H1 (cell line): ENCODE measurements at regions not wholly inside any gene's neighbourhood (a gene's known extent, or its start where the extent isn't known, plus 50 kb on each side); places are given as distances from the start of the nearest gene placed in this dataset.

ENCODE experiments used
- BCL11A ChIP-seq, 2 experiments: IDR thresholded peaks; one replicate each; pipeline ENCODE4 v1.6.1; 2011; ENCODE audit warnings: low read depth in 2 of 2, low read length in 2 of 2, mild to moderate bottlenecking in 2 of 2
- KDM4A ChIP-seq: IDR thresholded peaks from one replicate; pipeline ENCODE4 v1.7.1; 2012; ENCODE audit warnings: low read depth, mild to moderate bottlenecking, moderate library complexity, low read length, inconsistent platforms; ENCODE audit not compliant: severe bottlenecking
- TAF1 ChIP-seq: IDR thresholded peaks from 2 replicates; pipeline ENCODE4 v1.6.1; 2011; ENCODE audit warnings: mild to moderate bottlenecking, low read depth, low read length
- TF ChIP-seq, protein P1 (sequence below): fragments of 300-600 bp; sonication (generic); IDR thresholded peaks from 2 replicates; pipeline ENCODE4 v1.7.1; 2012; ENCODE audit warnings: low read length, moderate library complexity, mild to moderate bottlenecking, inconsistent platforms; ENCODE audit not compliant: insufficient replicate concordance
- TF ChIP-seq, protein P2 (sequence below): IDR thresholded peaks from 2 replicates; pipeline ENCODE4 v1.6.1; 2012; ENCODE audit warnings: low read length, inconsistent platforms
- TF ChIP-seq, protein P3 (sequence below): IDR thresholded peaks from 2 replicates; pipeline ENCODE4 v1.6.1; 2012; ENCODE audit warnings: inconsistent platforms

DNA sequence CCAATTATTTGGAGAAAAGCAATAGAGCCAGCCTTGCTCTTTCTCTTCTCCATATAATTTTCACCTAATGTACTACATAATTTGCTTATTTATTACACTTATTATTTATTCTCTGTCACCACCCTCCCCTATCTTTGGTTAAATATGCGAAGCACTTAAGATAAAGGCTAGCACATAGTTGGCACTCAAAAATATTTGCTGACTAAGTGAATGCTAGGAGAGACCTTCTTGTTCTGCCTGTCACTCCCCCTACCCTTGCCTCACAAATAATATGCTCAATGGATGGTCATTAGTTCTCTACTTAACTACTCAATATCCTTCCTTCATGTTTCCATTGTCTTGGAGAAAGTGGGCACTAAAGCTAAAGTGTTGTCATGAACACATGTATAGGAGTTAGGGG lies 139.7 kb upstream of the ZC3H11B start (continued):
- TF ChIP-seq, protein P1, sequence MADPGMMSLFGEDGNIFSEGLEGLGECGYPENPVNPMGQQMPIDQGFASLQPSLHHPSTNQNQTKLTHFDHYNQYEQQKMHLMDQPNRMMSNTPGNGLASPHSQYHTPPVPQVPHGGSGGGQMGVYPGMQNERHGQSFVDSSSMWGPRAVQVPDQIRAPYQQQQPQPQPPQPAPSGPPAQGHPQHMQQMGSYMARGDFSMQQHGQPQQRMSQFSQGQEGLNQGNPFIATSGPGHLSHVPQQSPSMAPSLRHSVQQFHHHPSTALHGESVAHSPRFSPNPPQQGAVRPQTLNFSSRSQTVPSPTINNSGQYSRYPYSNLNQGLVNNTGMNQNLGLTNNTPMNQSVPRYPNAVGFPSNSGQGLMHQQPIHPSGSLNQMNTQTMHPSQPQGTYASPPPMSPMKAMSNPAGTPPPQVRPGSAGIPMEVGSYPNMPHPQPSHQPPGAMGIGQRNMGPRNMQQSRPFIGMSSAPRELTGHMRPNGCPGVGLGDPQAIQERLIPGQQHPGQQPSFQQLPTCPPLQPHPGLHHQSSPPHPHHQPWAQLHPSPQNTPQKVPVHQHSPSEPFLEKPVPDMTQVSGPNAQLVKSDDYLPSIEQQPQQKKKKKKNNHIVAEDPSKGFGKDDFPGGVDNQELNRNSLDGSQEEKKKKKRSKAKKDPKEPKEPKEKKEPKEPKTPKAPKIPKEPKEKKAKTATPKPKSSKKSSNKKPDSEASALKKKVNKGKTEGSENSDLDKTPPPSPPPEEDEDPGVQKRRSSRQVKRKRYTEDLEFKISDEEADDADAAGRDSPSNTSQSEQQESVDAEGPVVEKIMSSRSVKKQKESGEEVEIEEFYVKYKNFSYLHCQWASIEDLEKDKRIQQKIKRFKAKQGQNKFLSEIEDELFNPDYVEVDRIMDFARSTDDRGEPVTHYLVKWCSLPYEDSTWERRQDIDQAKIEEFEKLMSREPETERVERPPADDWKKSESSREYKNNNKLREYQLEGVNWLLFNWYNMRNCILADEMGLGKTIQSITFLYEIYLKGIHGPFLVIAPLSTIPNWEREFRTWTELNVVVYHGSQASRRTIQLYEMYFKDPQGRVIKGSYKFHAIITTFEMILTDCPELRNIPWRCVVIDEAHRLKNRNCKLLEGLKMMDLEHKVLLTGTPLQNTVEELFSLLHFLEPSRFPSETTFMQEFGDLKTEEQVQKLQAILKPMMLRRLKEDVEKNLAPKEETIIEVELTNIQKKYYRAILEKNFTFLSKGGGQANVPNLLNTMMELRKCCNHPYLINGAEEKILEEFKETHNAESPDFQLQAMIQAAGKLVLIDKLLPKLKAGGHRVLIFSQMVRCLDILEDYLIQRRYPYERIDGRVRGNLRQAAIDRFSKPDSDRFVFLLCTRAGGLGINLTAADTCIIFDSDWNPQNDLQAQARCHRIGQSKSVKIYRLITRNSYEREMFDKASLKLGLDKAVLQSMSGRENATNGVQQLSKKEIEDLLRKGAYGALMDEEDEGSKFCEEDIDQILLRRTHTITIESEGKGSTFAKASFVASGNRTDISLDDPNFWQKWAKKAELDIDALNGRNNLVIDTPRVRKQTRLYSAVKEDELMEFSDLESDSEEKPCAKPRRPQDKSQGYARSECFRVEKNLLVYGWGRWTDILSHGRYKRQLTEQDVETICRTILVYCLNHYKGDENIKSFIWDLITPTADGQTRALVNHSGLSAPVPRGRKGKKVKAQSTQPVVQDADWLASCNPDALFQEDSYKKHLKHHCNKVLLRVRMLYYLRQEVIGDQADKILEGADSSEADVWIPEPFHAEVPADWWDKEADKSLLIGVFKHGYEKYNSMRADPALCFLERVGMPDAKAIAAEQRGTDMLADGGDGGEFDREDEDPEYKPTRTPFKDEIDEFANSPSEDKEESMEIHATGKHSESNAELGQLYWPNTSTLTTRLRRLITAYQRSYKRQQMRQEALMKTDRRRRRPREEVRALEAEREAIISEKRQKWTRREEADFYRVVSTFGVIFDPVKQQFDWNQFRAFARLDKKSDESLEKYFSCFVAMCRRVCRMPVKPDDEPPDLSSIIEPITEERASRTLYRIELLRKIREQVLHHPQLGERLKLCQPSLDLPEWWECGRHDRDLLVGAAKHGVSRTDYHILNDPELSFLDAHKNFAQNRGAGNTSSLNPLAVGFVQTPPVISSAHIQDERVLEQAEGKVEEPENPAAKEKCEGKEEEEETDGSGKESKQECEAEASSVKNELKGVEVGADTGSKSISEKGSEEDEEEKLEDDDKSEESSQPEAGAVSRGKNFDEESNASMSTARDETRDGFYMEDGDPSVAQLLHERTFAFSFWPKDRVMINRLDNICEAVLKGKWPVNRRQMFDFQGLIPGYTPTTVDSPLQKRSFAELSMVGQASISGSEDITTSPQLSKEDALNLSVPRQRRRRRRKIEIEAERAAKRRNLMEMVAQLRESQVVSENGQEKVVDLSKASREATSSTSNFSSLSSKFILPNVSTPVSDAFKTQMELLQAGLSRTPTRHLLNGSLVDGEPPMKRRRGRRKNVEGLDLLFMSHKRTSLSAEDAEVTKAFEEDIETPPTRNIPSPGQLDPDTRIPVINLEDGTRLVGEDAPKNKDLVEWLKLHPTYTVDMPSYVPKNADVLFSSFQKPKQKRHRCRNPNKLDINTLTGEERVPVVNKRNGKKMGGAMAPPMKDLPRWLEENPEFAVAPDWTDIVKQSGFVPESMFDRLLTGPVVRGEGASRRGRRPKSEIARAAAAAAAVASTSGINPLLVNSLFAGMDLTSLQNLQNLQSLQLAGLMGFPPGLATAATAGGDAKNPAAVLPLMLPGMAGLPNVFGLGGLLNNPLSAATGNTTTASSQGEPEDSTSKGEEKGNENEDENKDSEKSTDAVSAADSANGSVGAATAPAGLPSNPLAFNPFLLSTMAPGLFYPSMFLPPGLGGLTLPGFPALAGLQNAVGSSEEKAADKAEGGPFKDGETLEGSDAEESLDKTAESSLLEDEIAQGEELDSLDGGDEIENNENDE = no peak
- TF ChIP-seq KDM4A = no peak
- no peak for TF ChIP-seq TAF1
- TF ChIP-seq, protein P2, sequence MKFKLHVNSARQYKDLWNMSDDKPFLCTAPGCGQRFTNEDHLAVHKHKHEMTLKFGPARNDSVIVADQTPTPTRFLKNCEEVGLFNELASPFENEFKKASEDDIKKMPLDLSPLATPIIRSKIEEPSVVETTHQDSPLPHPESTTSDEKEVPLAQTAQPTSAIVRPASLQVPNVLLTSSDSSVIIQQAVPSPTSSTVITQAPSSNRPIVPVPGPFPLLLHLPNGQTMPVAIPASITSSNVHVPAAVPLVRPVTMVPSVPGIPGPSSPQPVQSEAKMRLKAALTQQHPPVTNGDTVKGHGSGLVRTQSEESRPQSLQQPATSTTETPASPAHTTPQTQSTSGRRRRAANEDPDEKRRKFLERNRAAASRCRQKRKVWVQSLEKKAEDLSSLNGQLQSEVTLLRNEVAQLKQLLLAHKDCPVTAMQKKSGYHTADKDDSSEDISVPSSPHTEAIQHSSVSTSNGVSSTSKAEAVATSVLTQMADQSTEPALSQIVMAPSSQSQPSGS = no peak
- TF ChIP-seq, protein P3, sequence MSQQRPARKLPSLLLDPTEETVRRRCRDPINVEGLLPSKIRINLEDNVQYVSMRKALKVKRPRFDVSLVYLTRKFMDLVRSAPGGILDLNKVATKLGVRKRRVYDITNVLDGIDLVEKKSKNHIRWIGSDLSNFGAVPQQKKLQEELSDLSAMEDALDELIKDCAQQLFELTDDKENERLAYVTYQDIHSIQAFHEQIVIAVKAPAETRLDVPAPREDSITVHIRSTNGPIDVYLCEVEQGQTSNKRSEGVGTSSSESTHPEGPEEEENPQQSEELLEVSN = no peak
- TF ChIP-seq BCL11A (IDR thresholded peaks at IDR 0.05; ENCODE audit: low read depth in 2 of 2, low read length in 2 of 2) = no peak
- TF ChIP-seq, all 59 proteins: peak for 0
